H9 (cell line): ENCODE measurements at regions not wholly inside any gene's neighbourhood (a gene's known extent, or its start where the extent isn't known, plus 50 kb on each side); places are given as distances from the start of the nearest gene placed in this dataset.

ENCODE experiments used
- DNase-seq: peaks from one replicate; pipeline ENCODE4 v3.0.0-alpha.2; 2017
- H2AFZ ChIP-seq: one replicate; pipeline ENCODE4 v1.6.1; 2013; ENCODE audit warnings: mild to moderate bottlenecking, low read length, control low read depth, moderate library complexity
- H2AK5ac ChIP-seq: 2 replicates; pipeline ENCODE4 v1.6.1; 2013; ENCODE audit warnings: low read length, control low read depth, mixed read lengths; ENCODE audit not compliant: insufficient read length
- H2BK120ac ChIP-seq: one replicate; pipeline ENCODE4 v1.6.1; 2013; ENCODE audit warnings: low read depth, mild to moderate bottlenecking, low read length, control low read depth, inconsistent platforms; ENCODE audit not compliant: poor library complexity, severe bottlenecking
- H2BK12ac ChIP-seq: 2 replicates; pipeline ENCODE4 v1.6.1; 2013; ENCODE audit warnings: low read length, control low read depth, mixed read lengths, low read depth; ENCODE audit not compliant: insufficient read length
- H2BK15ac ChIP-seq: 2 replicates; pipeline ENCODE4 v1.6.1; 2013; ENCODE audit warnings: low read depth, low read length, control low read depth
- H2BK20ac ChIP-seq: one replicate; pipeline ENCODE4 v1.6.1; 2013; ENCODE audit warnings: low read depth, mild to moderate bottlenecking, low read length, control low read depth, inconsistent platforms; ENCODE audit not compliant: poor library complexity, severe bottlenecking
- H2BK5ac ChIP-seq: 2 replicates; pipeline ENCODE4 v1.6.1; 2013; ENCODE audit warnings: low read length, control low read depth, mixed read lengths; ENCODE audit not compliant: insufficient read length
- H3K14ac ChIP-seq: 2 replicates; pipeline ENCODE4 v1.6.1; 2013; ENCODE audit warnings: low read length, control low read depth; ENCODE audit not compliant: insufficient read depth
- H3K18ac ChIP-seq: 2 replicates; pipeline ENCODE4 v1.6.1; 2013; ENCODE audit warnings: low read depth, mild to moderate bottlenecking, mixed read lengths, low read length, control low read depth; ENCODE audit not compliant: insufficient read length
- H3K23ac ChIP-seq: 2 replicates; pipeline ENCODE4 v1.6.1; 2013; ENCODE audit warnings: low read length, control low read depth, mixed read lengths, low read depth; ENCODE audit not compliant: insufficient read length
- H3K23me2 ChIP-seq: 2 replicates; pipeline ENCODE4 v1.6.1; 2013; ENCODE audit warnings: low read depth, mild to moderate bottlenecking, mixed read lengths, low read length, control low read depth; ENCODE audit not compliant: insufficient read length, poor library complexity, severe bottlenecking
- H3K27ac ChIP-seq: 2 replicates; pipeline ENCODE4 v1.5.1; 2013; ENCODE audit warnings: low read length, control low read depth, mixed read lengths, low read depth; ENCODE audit not compliant: insufficient read length
- H3K27me3 ChIP-seq: 2 replicates; pipeline ENCODE4 v1.6.1; 2013; ENCODE audit warnings: low read length, control low read depth, inconsistent platforms; ENCODE audit not compliant: insufficient read depth
- H3K4ac ChIP-seq: 2 replicates; pipeline ENCODE4 v1.6.1; 2013; ENCODE audit warnings: low read depth, mild to moderate bottlenecking, control low read depth, inconsistent platforms, low read length, moderate library complexity
- H3K4me1 ChIP-seq: 2 replicates; pipeline ENCODE4 v1.6.1; 2013; ENCODE audit warnings: low read length, control low read depth, inconsistent platforms; ENCODE audit not compliant: insufficient read depth
- H3K4me2 ChIP-seq: 2 replicates; pipeline ENCODE4 v1.6.1; 2013; ENCODE audit warnings: low read length, control low read depth, mixed read lengths; ENCODE audit not compliant: insufficient read length, insufficient read depth
- H3K56ac ChIP-seq: 2 replicates; pipeline ENCODE4 v1.6.1; 2013; ENCODE audit warnings: low read depth, mild to moderate bottlenecking, mixed read lengths, low read length, control low read depth; ENCODE audit not compliant: insufficient read length
- H3K79me1 ChIP-seq: 2 replicates; pipeline ENCODE4 v1.6.1; 2013; ENCODE audit warnings: low read depth, mild to moderate bottlenecking, moderate library complexity, low read length, control low read depth, inconsistent platforms; ENCODE audit not compliant: insufficient read depth, poor library complexity, severe bottlenecking
- H3K79me2 ChIP-seq: 2 replicates; pipeline ENCODE4 v1.6.1; 2013; ENCODE audit warnings: low read length, control low read depth, inconsistent platforms; ENCODE audit not compliant: insufficient read depth
- H3K9ac ChIP-seq: 2 replicates; pipeline ENCODE4 v1.6.1; 2013; ENCODE audit warnings: low read length, control low read depth, mixed read lengths; ENCODE audit not compliant: insufficient read length; ENCODE audit errors: extremely low read depth
- H3K9me3 ChIP-seq: one replicate; pipeline ENCODE4 v1.6.1; 2013; ENCODE audit warnings: low read depth, low read length, inconsistent platforms; ENCODE audit not compliant: control insufficient read depth
- H3T11ph ChIP-seq: one replicate; pipeline ENCODE4 v1.6.1; 2013; ENCODE audit warnings: mild to moderate bottlenecking, low read length, control low read depth, inconsistent platforms
- H4K20me1 ChIP-seq: one replicate; pipeline ENCODE4 v1.6.1; 2013; ENCODE audit not compliant: control insufficient read depth, insufficient read length, insufficient read depth
- H4K5ac ChIP-seq: 2 replicates; pipeline ENCODE4 v1.6.1; 2013; ENCODE audit warnings: low read depth, mild to moderate bottlenecking, mixed read lengths, low read length, control low read depth; ENCODE audit not compliant: insufficient read length
- H4K8ac ChIP-seq: replicated peaks from 2 replicates; pipeline ENCODE4 v1.6.1; 2013; ENCODE audit warnings: low read length, control low read depth, mixed read lengths, low read depth; ENCODE audit not compliant: insufficient read length
- H4K91ac ChIP-seq: 2 replicates; pipeline ENCODE4 v1.6.1; 2013; ENCODE audit warnings: low read depth, mild to moderate bottlenecking, moderate library complexity, mixed read lengths, low read length, control low read depth; ENCODE audit not compliant: insufficient read length
- H3K27ac Mint-ChIP-seq, 3 experiments: 2 replicates in 2 of 3; 3 replicates in 1 of 3; pipeline ENCODE4 v1.8.0; 2020 to 2021; ENCODE audit warnings: mixed read lengths in 3 of 3, mild to moderate bottlenecking in 1 of 3, moderate library complexity in 1 of 3
- H3K27me3 Mint-ChIP-seq: 2 replicates; pipeline ENCODE4 v1.8.0; 2021; ENCODE audit warnings: low read depth, mild to moderate bottlenecking, moderate library complexity, mixed read lengths
- H3K36me3 Mint-ChIP-seq, 3 experiments: 2 replicates in 2 of 3; 3 replicates in 1 of 3; pipeline ENCODE4 v1.8.0; 2020 to 2021; ENCODE audit warnings: low read depth in 3 of 3, mixed read lengths in 3 of 3; ENCODE audit not compliant: insufficient read depth in 1 of 3
- H3K4me1 Mint-ChIP-seq, 2 experiments: 2 replicates each; pipeline ENCODE4 v1.8.0; 2020; ENCODE audit warnings: mixed read lengths in 2 of 2
- H3K4me3 Mint-ChIP-seq, 2 experiments: 2 replicates in 1 of 2; 3 replicates in 1 of 2; pipeline ENCODE4 v1.8.0; 2020 to 2021; ENCODE audit warnings: mild to moderate bottlenecking in 2 of 2, mixed read lengths in 2 of 2, moderate library complexity in 1 of 2
- H3K9me3 Mint-ChIP-seq, 2 experiments: 2 replicates in 1 of 2; 3 replicates in 1 of 2; pipeline ENCODE4 v1.8.0; 2020; ENCODE audit warnings: mild to moderate bottlenecking in 2 of 2, mixed read lengths in 2 of 2, moderate library complexity in 1 of 2
- CTCF ChIP-seq: fragments of 200-600 bp; sonication (generic); conservative IDR thresholded peaks from 3 replicates; pipeline ENCODE4 v1.8.0; 2021; ENCODE audit warnings: antibody characterized with exemption, mild to moderate bottlenecking
- WGBS: extraction: QIAGEN DNeasy Blood & Tissue Kit; methylation state at CpG from one replicate; pipeline ENCODE4 v1.1.7; 2013; ENCODE audit warnings: missing lambda C conversion rate, low lambda C conversion rate, mixed read lengths; ENCODE audit not compliant: insufficient read length; ENCODE audit errors: extremely low coverage; 5-methylcytosine and 5-hydroxymethylcytosine counted together

- no peaks in the 10 kb centered on the region; the same call in 1 of the 2 replicates for H3K27me3 Mint-ChIP-seq
- Histone ChIP-seq H2AK5ac (no peak overlapping the region), H3K27me3 (no peaks in the 10 kb centered on the region), H2BK12ac (no peak overlapping the region), H3T11ph (no peak overlapping the region), H4K5ac (no peak overlapping the region), H2BK15ac (no peak overlapping the region), H3K9me3 (no peaks in the 10 kb centered on the region), H4K20me1 (no peaks in the 10 kb centered on the region), H3K4me2 (no peak overlapping the region), H3K4ac (no peak overlapping the region), H4K8ac (no peak overlapping the region), H2BK5ac (no peak overlapping the region), H3K14ac (no peak overlapping the region), H3K4me1 (no peaks in the 10 kb centered on the region), H3K23ac (no peak overlapping the region), H3K56ac (no peak overlapping the region), H4K91ac (no peak overlapping the region), H3K23me2 (no peaks in the 10 kb centered on the region), H3K18ac (no peak overlapping the region), H3K79me2 (no peaks in the 10 kb centered on the region), H3K9ac (no peak overlapping the region), H3K79me1 (no peaks in the 10 kb centered on the region), H2BK20ac (no peak overlapping the region), H2BK120ac (no peak overlapping the region), H2AFZ (no peak overlapping the region), H3K27ac (no peak overlapping the region)
- WGBS, result no CpG with 5 or more reads among the region's 7 CpGs
- H3K27ac Mint-ChIP-seq, result no peak overlapping the region
- DNase-seq, result no peak
- no peaks in the 10 kb centered on the region for H3K36me3 Mint-ChIP-seq
- peaks cover 13 to 15% of the 10 kb centered on the region in 2 experiments for H3K4me1 Mint-ChIP-seq
- no peaks in the 10 kb centered on the region for H3K9me3 Mint-ChIP-seq
- no peak for TF ChIP-seq CTCF
- no peak overlapping the region for H3K4me3 Mint-ChIP-seq
These were observed 336.7 kb upstream of the NPVF start for GRCh38 chr7:25565002-25565401.
